ENCODE measurements at regions not wholly inside any gene's neighbourhood (a gene's known extent, or its start where the extent isn't known, plus 50 kb on each side); places are given as distances from the start of the nearest gene placed in this dataset.

- Mint-ChIP-seq H3K27ac (no peak overlapping the region), H3K4me3 (no peak overlapping the region), H3K9me3 (no peaks in the 10 kb centered on the region), H3K36me3 (peaks cover 0 to 5% of the 10 kb centered on the region in 2 donors), H3K27me3 (peaks cover 0 to 8% (median 5%) of the 10 kb centered on the region in 3 donors), H3K4me1 (no peaks in the 10 kb centered on the region)
- ATAC-seq (ENCODE audit: low read depth in 2 of 2) (no peak), DNase-seq (no peak)
Observed at GRCh38 chr13:33340631-33341030, 55.1 kb upstream of the STARD13 start.

GRCh38 chr13:33341861-33342452 lies 56.4 kb upstream of the STARD13 start:
- Mint-ChIP-seq H3K9me3 (no peaks in the 10 kb centered on the region), H3K27ac (no peak overlapping the region), H3K4me1 (no peaks in the 10 kb centered on the region), H3K27me3 (peaks cover 0 to 8% (median 5%) of the 10 kb centered on the region in 3 donors), H3K36me3 (peaks cover 0 to 5% of the 10 kb centered on the region in 2 donors), H3K4me3 (no peak overlapping the region)
- DNase-seq (no peak), ATAC-seq (ENCODE audit: low read depth in 2 of 2) (no peak)

- H3K9me3 Mint-ChIP-seq, result no peaks in the 10 kb centered on the region
- ATAC-seq (ENCODE audit: low read depth in 2 of 2), result no peak
- peaks cover 3 to 7% (median 3%) of the 10 kb centered on the region in 3 donors for H3K4me1 Mint-ChIP-seq
- H3K4me3 Mint-ChIP-seq, result no peak overlapping the region
- no peak for DNase-seq
- H3K27me3 Mint-ChIP-seq, result peaks cover 7 to 25% (median 13%) of the 10 kb centered on the region in 3 donors
- H3K27ac Mint-ChIP-seq, result peak overlapping the region in 1 of 6 donors; percentile 12
- H3K36me3 Mint-ChIP-seq, result peaks cover 5% of the 10 kb centered on the region in 2 donors
Observed at GRCh38 chr13:33345842-33346241, 60.3 kb upstream of the STARD13 start.

DNA sequence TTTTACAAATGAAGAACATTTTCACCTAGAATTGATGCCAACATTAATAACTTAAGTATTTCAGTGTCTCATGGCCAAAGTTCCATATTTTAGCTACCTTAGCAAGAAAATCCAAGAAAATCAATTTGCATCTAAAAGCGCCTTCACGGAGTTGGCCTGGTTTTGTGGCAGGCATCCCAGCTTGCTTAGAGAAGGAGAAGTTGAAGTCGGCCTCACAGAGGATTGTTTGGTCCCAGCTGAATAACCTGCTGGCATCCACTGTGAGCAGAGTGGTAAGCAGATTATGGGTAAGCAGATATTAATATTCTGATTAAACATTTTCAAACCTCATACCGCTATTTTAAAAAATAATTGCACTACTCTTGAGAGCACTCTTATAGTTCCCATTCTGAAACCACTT lies 62.3 kb upstream of the STARD13 start:
- no peak for ATAC-seq (ENCODE audit: low read depth in 2 of 2)
- Mint-ChIP-seq H3K4me1 (peaks cover 7 to 27% (median 14%) of the 10 kb centered on the region in 3 donors), H3K27ac (no peak overlapping the region), H3K36me3 (peaks cover 5 to 8% of the 10 kb centered on the region in 2 donors), H3K27me3 (peaks cover 9 to 28% (median 20%) of the 10 kb centered on the region in 3 donors), H3K9me3 (no peaks in the 10 kb centered on the region), H3K4me3 (no peak overlapping the region)
- no peak for DNase-seq

- no peak for DNase-seq
- H3K9me3 Mint-ChIP-seq, result no peaks in the 10 kb centered on the region
- H3K36me3 Mint-ChIP-seq, result peaks cover 5 to 8% of the 10 kb centered on the region in 2 donors
Observed at GRCh38 chr13:33348366-33348765, 62.8 kb upstream of the STARD13 start.

DNA sequence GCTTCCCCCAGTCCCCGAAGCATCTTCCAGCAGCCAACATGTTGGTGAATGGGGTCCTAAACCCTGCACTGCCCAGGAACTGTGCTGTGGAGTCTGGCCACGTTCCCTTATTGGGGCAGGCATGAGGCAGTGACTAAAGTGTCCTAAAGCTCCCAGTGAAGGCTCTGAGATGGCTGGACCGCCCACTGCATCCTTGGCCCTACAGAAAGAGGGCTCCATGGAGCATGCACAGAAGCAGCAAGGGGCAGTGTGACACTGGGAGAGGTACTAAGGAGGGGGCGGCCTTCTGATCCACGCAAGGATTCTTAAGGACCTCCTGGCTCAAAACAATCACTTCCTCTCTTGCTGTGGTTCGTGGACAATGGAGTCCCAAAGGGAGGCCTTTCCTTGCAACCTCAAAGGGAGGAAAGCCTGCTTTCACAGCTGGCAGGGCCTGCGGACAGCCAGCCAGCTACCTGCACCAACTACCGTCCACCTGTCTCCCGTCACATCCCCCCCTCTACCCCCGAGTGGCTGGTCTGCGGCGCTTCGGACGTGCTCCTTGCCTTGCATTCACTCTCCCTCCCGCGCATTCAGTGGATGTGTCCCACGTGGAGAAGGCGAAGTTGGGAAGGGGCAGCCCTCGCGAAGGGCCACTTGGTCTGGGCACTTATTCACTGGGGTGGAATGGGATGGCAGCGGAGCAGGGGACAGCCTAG lies 63.9 kb upstream of the STARD13 start:
- peaks cover 5 to 22% (median 22%) of the 10 kb centered on the region in 3 donors for H3K27me3 Mint-ChIP-seq
- peak overlapping the region in 5 of 8 donors; percentile 19 to 85 (median 61) for H3K4me3 Mint-ChIP-seq
- ATAC-seq (ENCODE audit: low read depth in 2 of 2), result no peak
- DNase-seq, result no peak
- H3K9me3 Mint-ChIP-seq, result no peaks in the 10 kb centered on the region
- H3K27ac Mint-ChIP-seq, result peak overlapping the region in 1 of 6 donors; percentile 41
- H3K4me1 Mint-ChIP-seq, result peaks cover 22 to 43% (median 30%) of the 10 kb centered on the region in 3 donors
- H3K36me3 Mint-ChIP-seq, result peaks cover 0 to 8% of the 10 kb centered on the region in 2 donors

More at GRCh38 chr13:33348366-33348765, 62.8 kb upstream of the STARD13 start:
- no peak for ATAC-seq (ENCODE audit: low read depth in 2 of 2)
- peaks cover 12 to 32% (median 19%) of the 10 kb centered on the region in 3 donors for H3K4me1 Mint-ChIP-seq
- H3K4me3 Mint-ChIP-seq, result peak overlapping the region in 1 of 8 donors; percentile 36
- H3K27ac Mint-ChIP-seq, result peak overlapping the region in 1 of 6 donors; percentile 50
- peaks cover 9 to 27% (median 22%) of the 10 kb centered on the region in 3 donors for H3K27me3 Mint-ChIP-seq

DNA sequence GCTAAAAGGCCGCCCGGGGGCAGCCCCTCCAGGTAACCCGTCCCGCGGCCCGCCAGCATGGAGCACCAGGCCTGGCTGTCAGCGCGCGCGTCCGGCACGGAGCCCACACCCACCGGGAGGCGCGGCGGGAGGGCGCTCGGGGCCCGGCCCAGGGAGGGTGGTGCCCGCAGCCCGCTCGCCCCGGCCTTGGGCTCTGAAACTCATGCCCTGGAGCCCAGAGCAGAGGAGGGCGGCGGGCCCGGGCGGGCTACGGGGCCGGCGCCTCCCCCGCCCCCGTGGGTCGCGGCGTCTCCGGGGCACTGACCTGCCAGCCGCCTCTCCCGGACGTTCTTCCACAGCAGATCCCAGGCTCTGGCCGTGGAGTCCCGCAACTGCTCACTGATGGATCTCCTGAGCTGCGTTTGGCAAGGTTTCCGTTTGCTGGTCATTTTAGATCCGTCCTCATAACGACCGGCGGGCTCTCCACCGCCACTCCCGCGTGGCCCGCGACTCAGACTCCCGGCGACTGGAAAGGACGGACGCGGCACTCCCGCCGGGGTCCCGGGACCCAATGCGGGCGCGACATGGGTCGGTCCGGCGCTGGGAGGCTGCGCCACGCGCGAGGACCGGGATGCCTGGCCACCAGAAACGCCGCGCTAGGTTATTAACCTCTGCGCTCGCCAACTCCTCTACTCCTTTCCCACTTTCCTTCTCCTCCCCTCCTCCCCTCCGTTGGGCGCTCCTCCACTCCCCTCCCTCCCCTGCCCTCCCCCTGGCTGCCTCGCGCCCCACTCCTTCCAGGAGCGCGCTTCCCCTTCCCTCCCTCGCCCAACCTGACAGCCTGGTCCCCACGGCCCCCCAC lies 64.7 kb upstream of the STARD13 start:
- Mint-ChIP-seq H3K27ac (peak overlapping the region in 5 of 6 donors; percentile 49 to 79 (median 69)), H3K4me3 (peak overlapping the region; percentile 53 to 89 (median 83)), H3K9me3 (no peaks in the 10 kb centered on the region), H3K27me3 (peaks cover 5 to 22% (median 22%) of the 10 kb centered on the region in 3 donors), H3K4me1 (peaks cover 22 to 46% (median 31%) of the 10 kb centered on the region in 3 donors), H3K36me3 (peaks cover 0 to 8% of the 10 kb centered on the region in 2 donors)
- ATAC-seq (ENCODE audit: low read depth in 2 of 2) (peak; percentile 11 to 13), DNase-seq (no peak)

DNA sequence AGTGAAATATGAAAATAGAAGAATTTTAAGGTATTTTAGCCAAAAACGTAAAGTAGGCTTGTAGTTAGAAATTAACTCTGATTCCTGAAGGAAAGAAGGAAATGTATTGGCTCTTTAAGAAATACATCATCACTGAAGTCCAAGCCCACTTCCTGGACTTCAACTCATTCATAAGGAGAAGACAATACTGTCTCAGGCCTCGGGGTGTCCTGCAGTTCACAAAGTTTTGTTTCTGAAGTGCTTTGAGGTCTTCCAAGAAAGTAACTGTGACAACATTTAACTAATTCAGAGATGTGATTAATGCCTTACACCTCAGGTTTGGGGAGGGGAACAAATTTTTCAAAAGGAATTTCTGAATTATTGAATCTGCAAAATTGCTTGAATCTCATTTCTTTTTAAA lies 65.8 kb upstream of the STARD13 start:
- Mint-ChIP-seq H3K36me3 (peaks cover 0 to 8% of the 10 kb centered on the region in 2 donors), H3K4me3 (peak overlapping the region in 4 of 8 donors; percentile 48 to 83 (median 79)), H3K9me3 (no peaks in the 10 kb centered on the region), H3K27me3 (peaks cover 5 to 22% (median 22%) of the 10 kb centered on the region in 3 donors), H3K4me1 (peaks cover 22 to 50% (median 40%) of the 10 kb centered on the region in 3 donors), H3K27ac (peak overlapping the region in 2 of 6 donors; percentile 10 to 45)
- DNase-seq (no peak), ATAC-seq (ENCODE audit: low read depth in 2 of 2) (no peak)

GRCh38 chr13:33352041-33352440 lies 66.5 kb upstream of the STARD13 start:
- peak overlapping the region in 4 of 6 donors; percentile 71 to 95 (median 92) for H3K27ac Mint-ChIP-seq
- H3K4me3 Mint-ChIP-seq, result peak overlapping the region in 1 of 8 donors; percentile 83
- ATAC-seq (ENCODE audit: low read depth in 2 of 2) (no peak), DNase-seq (no peak)
- peaks cover 0 to 8% of the 10 kb centered on the region in 2 donors for H3K36me3 Mint-ChIP-seq
- H3K9me3 Mint-ChIP-seq, result no peaks in the 10 kb centered on the region
- peaks cover 22 to 50% (median 40%) of the 10 kb centered on the region in 3 donors for H3K4me1 Mint-ChIP-seq
- peaks cover 5 to 22% (median 22%) of the 10 kb centered on the region in 3 donors for H3K27me3 Mint-ChIP-seq

DNA sequence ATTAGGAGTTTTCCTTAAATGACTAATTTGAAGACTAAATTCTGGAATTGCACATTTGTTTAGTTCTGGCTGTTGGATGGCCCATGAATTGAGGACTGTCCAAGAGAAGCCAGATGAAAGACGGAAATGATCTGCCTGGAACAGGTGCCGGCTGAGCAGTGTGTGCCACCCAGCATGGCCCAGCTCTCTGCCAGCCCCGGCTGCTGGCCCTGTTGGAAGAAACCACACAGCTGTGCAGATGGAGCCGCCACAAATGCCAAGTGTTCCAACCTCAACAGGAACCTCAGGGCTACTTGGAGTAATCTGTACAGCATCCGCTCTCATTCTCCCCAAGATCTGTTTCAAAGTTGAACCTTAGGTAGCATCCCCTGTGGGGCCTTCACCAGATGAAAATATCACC lies 67.0 kb upstream of the STARD13 start:
- Mint-ChIP-seq H3K27ac (peak overlapping the region; percentile 88 to 97 (median 95)), H3K4me3 (peak overlapping the region in 1 of 8 donors; percentile 82), H3K27me3 (peaks cover 5 to 22% (median 17%) of the 10 kb centered on the region in 3 donors), H3K9me3 (no peaks in the 10 kb centered on the region), H3K36me3 (peaks cover 0 to 8% of the 10 kb centered on the region in 2 donors), H3K4me1 (peaks cover 22 to 50% (median 40%) of the 10 kb centered on the region in 3 donors)
- DNase-seq, result no peak
- no peak for ATAC-seq (ENCODE audit: low read depth in 2 of 2)

DNA sequence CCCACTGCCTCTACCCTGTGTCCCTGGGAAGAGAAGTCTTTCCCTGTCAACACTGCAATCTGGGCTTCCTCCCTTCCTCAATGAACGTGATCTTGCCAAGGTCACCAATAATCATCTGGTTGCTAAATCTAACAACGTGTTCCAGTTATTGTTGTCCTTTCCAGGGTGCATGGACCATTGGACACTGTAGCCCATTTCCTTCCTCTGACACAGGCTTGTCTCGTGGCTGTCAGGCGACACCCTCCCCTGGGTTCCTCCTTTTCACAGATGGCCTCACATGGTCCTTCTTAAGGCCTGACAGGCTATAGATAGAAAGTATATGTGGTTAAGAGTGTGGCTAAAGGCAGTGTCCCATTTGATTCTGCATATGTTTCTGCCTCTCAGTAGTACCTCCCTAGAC lies 67.7 kb upstream of the STARD13 start:
- Mint-ChIP-seq H3K4me1 (peaks cover 22 to 50% (median 40%) of the 10 kb centered on the region in 3 donors), H3K9me3 (no peaks in the 10 kb centered on the region), H3K36me3 (peaks cover 0 to 8% of the 10 kb centered on the region in 2 donors), H3K4me3 (peak overlapping the region; percentile 27 to 86 (median 64)), H3K27ac (peak overlapping the region; percentile 88 to 97 (median 95)), H3K27me3 (peaks cover 5 to 22% (median 17%) of the 10 kb centered on the region in 3 donors)
- DNase-seq (peak; percentile 76), ATAC-seq (ENCODE audit: low read depth in 2 of 2) (peak; percentile 90)

- Mint-ChIP-seq H3K27ac (peak overlapping the region; percentile 54 to 97 (median 88)), H3K36me3 (peaks cover 0 to 8% of the 10 kb centered on the region in 2 donors), H3K9me3 (no peaks in the 10 kb centered on the region), H3K27me3 (peaks cover 5 to 22% (median 17%) of the 10 kb centered on the region in 3 donors), H3K4me3 (peak overlapping the region in 7 of 8 donors; percentile 27 to 86 (median 56)), H3K4me1 (peaks cover 22 to 50% (median 40%) of the 10 kb centered on the region in 3 donors)
- DNase-seq (no peak), ATAC-seq (ENCODE audit: low read depth in 2 of 2) (no peak)
Observed at GRCh38 chr13:33353646-33354045, 68.1 kb upstream of the STARD13 start.

All from naive B cell (primary cell).